ENCODE measurements at regions not wholly inside any gene's neighbourhood (a gene's known extent, or its start where the extent isn't known, plus 50 kb on each side); places are given as distances from the start of the nearest gene placed in this dataset.
"Not testable (repeated sequence)": the region's sequence is repeated elsewhere in the genome, so short reads cannot be mapped to it uniquely, and the experiment has no call there.

GRCh38 chr10:53356616-53357349 is 584.2 kb upstream of the MBL2 start:
- no peak overlapping the region for H3K9ac ChIP-seq (ENCODE audit: low read depth, low read length)
- no peaks in the 10 kb centered on the region for H3K79me2 ChIP-seq (ENCODE audit: insufficient read depth, low read length)
- H3K4me2 ChIP-seq (ENCODE audit: insufficient read depth, low read length), result no peak overlapping the region
- no peaks in the 10 kb centered on the region for H3K9me3 ChIP-seq (ENCODE audit: insufficient read depth, low read length, severe bottlenecking)
- no peaks in the 10 kb centered on the region for H3K27me3 ChIP-seq (ENCODE audit: insufficient read depth, low read length, poor library complexity)
- no peak overlapping the region for H3K27ac ChIP-seq (ENCODE audit: low read length)
- no peaks in the 10 kb centered on the region for H4K20me1 ChIP-seq (ENCODE audit: insufficient read depth, low read length)
- DNase-seq (no peak), ATAC-seq (ENCODE audit: insufficient read depth, low read depth) (no peak)
- no peak for TF ChIP-seq CTCF (IDR thresholded peaks at IDR 0.05; ENCODE audit: borderline replicate concordance, extremely low read depth, low read length, poor library complexity, severe bottlenecking)
- TF ChIP-seq EZH2 (IDR thresholded peaks at IDR 0.05; ENCODE audit: borderline replicate concordance, low read depth, low read length, severe bottlenecking), result no peak
- no peak overlapping the region for H3K4me3 ChIP-seq (ENCODE audit: low read depth in 1 of 2, low read length in 2 of 2)
- no peaks in the 10 kb centered on the region for H3K36me3 ChIP-seq (ENCODE audit: insufficient read depth, low read length)
- H2AFZ ChIP-seq (ENCODE audit: low read depth, low read length), result no peak overlapping the region
- no peaks in the 10 kb centered on the region for H3K4me1 ChIP-seq (ENCODE audit: insufficient read depth, low read length)

DNA sequence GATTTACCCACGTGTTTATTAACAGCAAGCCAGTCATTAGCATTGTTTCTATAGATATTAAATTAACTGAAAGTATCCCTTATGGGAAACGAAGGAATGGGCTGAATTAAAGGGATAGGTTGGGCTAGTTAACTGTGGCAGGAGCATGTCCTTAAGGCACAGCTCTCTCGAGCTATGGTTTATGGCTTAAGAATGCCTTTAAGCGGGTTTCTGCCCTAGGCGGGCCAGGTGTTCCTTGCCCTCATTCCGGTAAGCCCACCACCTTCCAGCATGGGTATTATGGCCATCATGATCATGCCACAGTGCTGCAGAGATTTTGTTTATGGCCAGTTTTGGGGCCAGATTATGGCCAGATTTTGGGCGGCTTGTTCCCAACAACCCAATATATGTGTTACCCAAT is 569.9 kb upstream of the MBL2 start:
- not testable (repeated sequence) for H4K20me1 ChIP-seq (ENCODE audit: insufficient read depth, low read length); H3K4me2 ChIP-seq (ENCODE audit: insufficient read depth, low read length); H2AFZ ChIP-seq (ENCODE audit: low read depth, low read length); H3K36me3 ChIP-seq (ENCODE audit: insufficient read depth, low read length); H3K9me3 ChIP-seq (ENCODE audit: insufficient read depth, low read length, severe bottlenecking); DNase-seq; H3K27me3 ChIP-seq (ENCODE audit: insufficient read depth, low read length, poor library complexity); H3K4me1 ChIP-seq (ENCODE audit: insufficient read depth, low read length); H3K4me3 ChIP-seq (ENCODE audit: low read depth in 1 of 2, low read length in 2 of 2); H3K27ac ChIP-seq (ENCODE audit: low read length); ATAC-seq (ENCODE audit: insufficient read depth, low read depth); H3K79me2 ChIP-seq (ENCODE audit: insufficient read depth, low read length); H3K9ac ChIP-seq (ENCODE audit: low read depth, low read length)

DNA sequence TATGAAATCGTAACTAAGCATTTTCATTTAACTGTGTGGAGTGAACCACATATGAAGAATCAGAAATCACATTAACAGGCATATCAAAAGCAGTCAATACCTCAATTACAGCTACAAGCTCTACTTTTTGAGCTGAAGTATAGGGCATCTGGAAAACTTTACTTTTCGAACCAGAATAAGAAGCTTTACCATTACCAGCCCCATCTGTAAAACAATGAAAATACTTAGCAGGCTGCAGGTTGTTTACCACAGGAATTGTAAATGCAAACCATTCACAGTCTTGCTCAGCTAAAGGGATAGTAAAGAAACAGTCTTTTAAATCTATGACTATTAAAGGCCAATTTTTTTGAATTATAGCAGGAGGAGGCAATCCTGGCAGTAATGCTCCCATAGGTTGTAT is 565.6 kb upstream of the MBL2 start:
- H3K36me3 ChIP-seq (ENCODE audit: insufficient read depth, low read length); DNase-seq; H3K4me2 ChIP-seq (ENCODE audit: insufficient read depth, low read length); H3K4me3 ChIP-seq (ENCODE audit: low read depth in 1 of 2, low read length in 2 of 2); H3K9me3 ChIP-seq (ENCODE audit: insufficient read depth, low read length, severe bottlenecking); H3K27me3 ChIP-seq (ENCODE audit: insufficient read depth, low read length, poor library complexity); H3K9ac ChIP-seq (ENCODE audit: low read depth, low read length); H4K20me1 ChIP-seq (ENCODE audit: insufficient read depth, low read length); H3K4me1 ChIP-seq (ENCODE audit: insufficient read depth, low read length); H3K27ac ChIP-seq (ENCODE audit: low read length); H2AFZ ChIP-seq (ENCODE audit: low read depth, low read length); H3K79me2 ChIP-seq (ENCODE audit: insufficient read depth, low read length); ATAC-seq (ENCODE audit: insufficient read depth, low read depth): not testable (repeated sequence)

DNA sequence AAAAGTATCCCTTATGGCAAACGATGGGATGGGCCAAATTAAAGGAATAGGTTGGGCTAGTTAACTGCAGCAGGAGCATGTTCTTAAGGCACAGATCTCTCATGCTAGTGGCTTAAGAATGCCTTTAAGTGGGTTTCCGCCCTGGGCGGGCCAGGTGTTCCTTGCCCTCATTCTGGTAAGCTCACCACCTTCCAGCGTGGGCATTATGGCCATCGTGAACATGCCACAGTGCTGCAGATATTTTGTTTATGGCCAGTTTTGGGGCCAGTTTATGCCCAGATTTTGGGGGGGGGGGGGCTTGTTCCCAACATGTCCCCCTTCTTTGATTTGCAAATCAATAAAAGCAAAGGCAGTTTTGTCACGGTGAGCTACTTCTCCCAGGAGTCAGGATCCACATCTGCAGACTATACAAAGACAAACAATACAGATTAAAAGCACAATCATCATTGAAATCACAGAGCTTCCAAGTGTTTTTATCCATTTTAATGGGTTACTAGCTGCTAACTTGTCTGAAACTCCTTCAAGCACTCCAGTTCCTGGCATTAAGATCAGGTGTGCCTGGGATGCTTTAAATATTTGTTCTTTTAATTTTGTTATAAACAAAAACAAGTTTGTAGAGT is 563.3 kb upstream of the MBL2 start:
- not testable (repeated sequence) for DNase-seq; H2AFZ ChIP-seq (ENCODE audit: low read depth, low read length); H3K36me3 ChIP-seq (ENCODE audit: insufficient read depth, low read length); H3K4me2 ChIP-seq (ENCODE audit: insufficient read depth, low read length); H3K9me3 ChIP-seq (ENCODE audit: insufficient read depth, low read length, severe bottlenecking); ATAC-seq (ENCODE audit: insufficient read depth, low read depth); H3K4me1 ChIP-seq (ENCODE audit: insufficient read depth, low read length); H3K27ac ChIP-seq (ENCODE audit: low read length); H4K20me1 ChIP-seq (ENCODE audit: insufficient read depth, low read length); H3K79me2 ChIP-seq (ENCODE audit: insufficient read depth, low read length); H3K9ac ChIP-seq (ENCODE audit: low read depth, low read length); H3K27me3 ChIP-seq (ENCODE audit: insufficient read depth, low read length, poor library complexity); H3K4me3 ChIP-seq (ENCODE audit: low read depth in 1 of 2, low read length in 2 of 2)

DNA sequence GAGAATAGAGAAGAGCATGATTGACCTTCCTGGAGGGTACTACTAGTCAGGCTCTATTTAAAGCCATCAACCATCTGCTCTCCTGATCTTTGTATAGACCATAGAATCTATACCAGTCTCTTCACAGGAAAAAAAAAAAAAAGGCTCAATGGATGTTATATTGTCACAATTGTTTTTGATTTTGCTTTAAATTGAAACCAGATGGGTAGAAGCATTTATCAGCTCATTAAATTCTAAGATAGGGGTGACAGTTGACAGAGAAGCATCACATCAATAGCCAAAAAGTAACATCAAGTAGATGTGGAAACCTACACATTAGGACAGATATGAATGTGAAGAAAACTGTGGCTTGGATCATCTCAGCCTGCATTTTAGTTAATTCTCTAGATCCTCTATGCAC is 558.9 kb upstream of the MBL2 start:
- TF ChIP-seq CTCF (IDR thresholded peaks at IDR 0.05; ENCODE audit: borderline replicate concordance, extremely low read depth, low read length, poor library complexity, severe bottlenecking), result no peak
- no peak for TF ChIP-seq EZH2 (IDR thresholded peaks at IDR 0.05; ENCODE audit: borderline replicate concordance, low read depth, low read length, severe bottlenecking)
- H3K4me1 ChIP-seq (ENCODE audit: insufficient read depth, low read length), result no peaks in the 10 kb centered on the region
- no peak overlapping the region for H3K9ac ChIP-seq (ENCODE audit: low read depth, low read length)
- no peaks in the 10 kb centered on the region for H3K27me3 ChIP-seq (ENCODE audit: insufficient read depth, low read length, poor library complexity)
- H3K36me3 ChIP-seq (ENCODE audit: insufficient read depth, low read length), result no peaks in the 10 kb centered on the region
- no peak overlapping the region for H3K27ac ChIP-seq (ENCODE audit: low read length)
- DNase-seq (no peak), ATAC-seq (ENCODE audit: insufficient read depth, low read depth) (no peak)
- no peak overlapping the region for H3K4me2 ChIP-seq (ENCODE audit: insufficient read depth, low read length)
- no peaks in the 10 kb centered on the region for H3K79me2 ChIP-seq (ENCODE audit: insufficient read depth, low read length)
- no peaks in the 10 kb centered on the region for H3K9me3 ChIP-seq (ENCODE audit: insufficient read depth, low read length, severe bottlenecking)
- H3K4me3 ChIP-seq (ENCODE audit: low read depth in 1 of 2, low read length in 2 of 2), result no peak overlapping the region
- no peak overlapping the region for H2AFZ ChIP-seq (ENCODE audit: low read depth, low read length)
- no peaks in the 10 kb centered on the region for H4K20me1 ChIP-seq (ENCODE audit: insufficient read depth, low read length)

- not testable (repeated sequence) for H3K4me3 ChIP-seq (ENCODE audit: low read depth in 1 of 2, low read length in 2 of 2); H3K36me3 ChIP-seq (ENCODE audit: insufficient read depth, low read length); DNase-seq; H3K27ac ChIP-seq (ENCODE audit: low read length); H3K4me2 ChIP-seq (ENCODE audit: insufficient read depth, low read length); ATAC-seq (ENCODE audit: insufficient read depth, low read depth); H3K9ac ChIP-seq (ENCODE audit: low read depth, low read length); H3K27me3 ChIP-seq (ENCODE audit: insufficient read depth, low read length, poor library complexity); H3K9me3 ChIP-seq (ENCODE audit: insufficient read depth, low read length, severe bottlenecking); H3K79me2 ChIP-seq (ENCODE audit: insufficient read depth, low read length); H3K4me1 ChIP-seq (ENCODE audit: insufficient read depth, low read length); H4K20me1 ChIP-seq (ENCODE audit: insufficient read depth, low read length); H2AFZ ChIP-seq (ENCODE audit: low read depth, low read length)
Observed at GRCh38 chr10:53326401-53327305, 554.1 kb upstream of the MBL2 start.
